Fibroblast of skin of abdomen (primary cell): ENCODE measurements at regions not wholly inside any gene's neighbourhood (a gene's known extent, or its start where the extent isn't known, plus 50 kb on each side); places are given as distances from the start of the nearest gene placed in this dataset.
"Not testable (repeated sequence)": the region's sequence is repeated elsewhere in the genome, so short reads cannot be mapped to it uniquely, and the experiment has no call there.

Source experiments
- DNase-seq: peaks from one replicate; pipeline ENCODE4 v3.0.0-alpha.2; 2013

DNA sequence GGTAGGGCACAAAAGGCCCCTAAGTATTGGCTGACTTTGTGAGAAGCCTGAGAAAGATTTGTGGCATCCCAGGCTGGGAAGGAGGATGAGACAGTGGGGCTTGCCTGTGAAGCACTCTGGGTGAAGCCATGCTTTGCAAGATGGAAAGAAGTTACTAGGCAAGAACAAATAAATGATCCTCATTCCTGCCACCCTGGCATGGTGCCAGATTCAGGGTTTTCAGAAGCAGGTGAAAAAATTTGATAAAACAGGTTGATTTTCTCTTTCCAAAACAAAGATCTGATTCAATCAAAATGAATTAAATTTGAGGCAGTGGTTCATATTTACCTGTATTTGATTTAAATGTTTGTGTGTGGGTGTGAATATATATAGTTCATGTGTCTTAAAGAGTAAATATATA lies 386.9 kb upstream of the PROX1 start:
- no peak for DNase-seq

DNA sequence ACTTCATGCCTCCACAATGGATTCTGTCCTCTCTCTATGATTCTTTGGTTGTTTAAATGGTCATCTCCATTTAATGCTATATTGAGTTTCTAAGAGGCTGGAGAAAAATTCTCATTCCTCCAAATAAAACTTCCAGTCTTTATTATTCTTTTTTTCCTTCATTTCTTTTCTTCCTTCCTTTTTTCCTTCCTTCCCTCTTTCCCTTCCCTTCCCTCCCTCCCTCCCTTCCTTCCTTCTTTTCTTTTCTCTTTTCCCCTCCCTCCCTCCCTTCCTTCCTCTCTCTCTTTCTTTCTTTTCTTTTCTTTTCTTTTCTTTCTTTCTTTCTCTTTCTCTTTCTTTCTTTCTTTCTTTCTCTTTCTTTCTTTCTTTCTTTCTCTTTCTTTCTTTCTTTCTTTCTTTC lies 386.1 kb upstream of the PROX1 start:
- DNase-seq = not testable (repeated sequence)

DNA sequence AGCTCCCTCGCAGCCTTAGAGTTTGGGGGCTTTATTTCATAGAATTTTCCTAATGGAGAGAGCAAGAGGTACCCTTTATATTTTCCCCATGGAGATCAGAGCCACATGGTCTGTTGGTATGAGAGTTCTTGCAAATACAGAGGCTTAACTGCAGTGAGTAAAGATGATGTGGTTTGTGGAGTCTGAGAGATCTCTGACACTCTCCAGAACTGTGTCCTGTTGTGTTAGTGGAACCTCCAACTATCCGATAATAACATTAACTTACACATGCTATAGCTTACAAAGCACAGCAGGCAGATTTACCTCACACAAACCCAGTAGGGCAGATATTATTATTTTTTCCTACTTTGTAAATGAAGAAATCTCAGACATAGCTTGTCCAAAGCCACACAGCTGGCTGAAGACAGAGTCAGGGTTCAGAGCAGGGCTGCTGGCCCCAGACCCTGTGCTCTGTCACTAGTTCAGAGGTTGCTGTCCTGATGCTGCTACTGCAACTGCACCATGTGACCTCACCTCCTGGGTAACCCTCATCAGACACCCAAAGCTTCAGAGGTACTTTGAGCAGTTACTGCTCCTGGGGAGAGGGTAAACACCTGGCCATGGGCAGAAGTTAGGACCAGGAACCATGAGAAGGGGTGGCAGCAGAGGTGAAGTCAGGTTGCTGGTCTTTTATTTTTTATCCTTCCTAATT lies 384.8 kb upstream of the PROX1 start:
- DNase-seq = no peak

- DNase-seq = no peak
These were observed 383.3 kb upstream of the PROX1 start for GRCh38 chr1:213604477-213604876.

DNA sequence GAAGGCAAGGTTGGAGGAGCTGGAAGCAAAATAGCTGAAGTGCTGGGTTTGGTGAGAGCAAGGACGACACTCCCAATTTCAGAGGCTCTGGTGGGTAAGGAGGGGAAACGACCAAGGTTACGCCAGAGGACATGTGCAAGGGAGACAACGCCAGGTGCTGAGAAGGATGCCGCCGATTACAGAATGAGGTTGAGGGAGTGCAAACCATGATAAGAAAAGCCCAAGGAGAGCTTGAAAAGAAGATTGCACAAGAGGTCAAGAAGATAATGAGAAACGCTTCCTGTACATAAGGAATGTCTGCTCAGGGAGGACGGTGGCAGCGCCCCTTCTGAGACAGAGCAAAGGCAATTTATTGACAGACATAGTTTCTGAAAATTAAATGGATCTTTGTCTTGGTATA lies 382.0 kb upstream of the PROX1 start:
- DNase-seq = no peak

DNA sequence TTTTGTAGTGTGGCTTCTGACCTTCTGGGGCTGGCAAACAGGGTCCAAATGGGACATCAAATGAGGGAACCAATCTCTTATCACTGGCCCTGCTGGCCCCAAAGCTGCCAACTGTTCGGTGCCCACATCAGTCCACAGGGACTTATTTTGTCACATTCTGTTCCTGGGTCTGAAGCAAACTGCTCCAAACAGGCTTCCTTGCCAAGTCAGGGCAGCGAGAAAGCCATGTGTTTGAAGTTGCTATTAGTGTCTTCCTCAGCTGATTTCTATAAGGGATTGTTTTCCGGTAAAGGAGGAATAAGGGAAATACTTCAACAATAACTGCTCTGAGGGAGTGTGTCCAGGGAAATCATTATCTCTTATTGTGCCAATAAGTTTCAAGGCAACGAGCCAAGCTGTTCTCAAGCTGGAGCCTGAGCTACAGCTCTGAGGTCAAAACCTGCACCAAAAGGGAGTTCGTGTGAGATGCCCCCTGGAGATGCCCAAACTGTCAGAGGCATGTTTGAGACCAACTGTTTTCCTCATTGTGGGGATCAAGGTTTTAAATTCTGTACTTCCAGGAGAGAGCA lies 381.4 kb upstream of the PROX1 start:
- DNase-seq = no peak

DNA sequence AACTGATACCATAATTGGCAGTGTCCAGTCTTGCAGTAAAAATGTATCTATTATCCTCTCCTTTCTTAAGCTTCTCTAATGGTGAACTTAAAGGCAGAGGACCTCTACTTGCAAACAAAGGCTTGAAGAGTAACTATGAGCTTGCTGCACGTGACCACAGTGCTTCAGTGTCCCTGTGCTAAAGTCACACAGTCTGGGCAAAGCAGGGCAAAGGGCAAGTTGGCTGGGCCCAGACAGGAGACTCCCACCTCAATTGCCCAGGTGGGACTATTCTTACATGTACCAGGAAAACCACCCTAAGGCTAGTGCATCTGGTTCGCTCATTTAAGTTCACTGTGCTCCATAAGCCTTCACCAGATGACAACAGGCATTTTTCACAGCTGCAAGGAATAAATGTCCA lies 374.2 kb upstream of the PROX1 start:
- no peak for DNase-seq

DNA sequence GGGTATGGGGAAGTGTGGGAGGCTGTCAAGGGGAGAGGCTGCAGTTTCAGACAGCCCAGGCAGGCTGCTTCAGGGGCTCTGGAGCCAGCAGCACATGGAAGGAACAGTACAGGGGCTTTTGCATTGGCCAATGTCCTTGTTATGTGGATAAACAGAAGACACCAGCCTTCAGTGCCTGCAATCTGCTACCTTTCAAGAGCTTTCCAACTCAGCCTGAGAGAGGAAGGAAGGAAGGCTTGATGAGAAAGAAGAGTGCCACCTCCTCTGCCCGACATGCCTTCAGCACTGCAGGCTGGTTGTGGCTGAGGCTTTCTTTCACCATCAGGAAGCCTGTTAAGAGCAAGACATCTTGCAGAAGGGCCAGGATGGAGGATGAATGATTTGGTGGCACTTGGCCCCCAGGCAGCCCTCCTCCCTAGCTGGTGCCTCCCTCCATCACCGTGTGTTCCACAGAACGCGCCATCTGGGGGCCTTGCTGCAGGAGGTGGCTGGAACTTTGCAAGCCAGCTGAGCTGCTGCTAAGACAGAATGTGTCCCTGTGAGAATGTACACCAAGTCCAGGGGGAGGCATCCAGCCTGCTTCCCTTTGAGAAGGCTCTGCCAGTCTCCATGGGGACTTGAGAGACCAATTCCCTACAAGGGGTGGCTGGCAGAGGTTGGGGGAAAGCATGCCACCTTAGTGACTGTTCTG lies 372.4 kb upstream of the PROX1 start:
- DNase-seq = no peak

DNA sequence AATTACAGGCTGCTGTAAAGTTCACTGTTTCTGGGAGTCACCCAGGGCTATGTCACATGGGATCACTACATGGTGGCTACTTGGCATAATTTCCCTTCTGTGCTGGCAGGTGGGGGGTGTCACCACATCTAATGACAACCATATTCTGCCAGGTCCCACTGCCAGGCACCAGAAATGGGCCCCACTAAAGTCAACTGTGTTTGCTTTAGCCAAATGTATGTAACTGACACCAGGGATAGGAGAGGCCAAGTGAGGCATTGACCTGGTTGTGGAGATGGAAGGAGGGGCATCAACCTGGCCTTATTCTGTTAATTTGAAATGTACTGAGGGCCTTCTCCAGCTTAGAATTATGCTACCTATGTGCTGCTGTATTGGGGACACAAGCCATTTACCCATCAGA lies 370.6 kb upstream of the PROX1 start:
- DNase-seq = no peak

GRCh38 chr1:213618094-213618493 lies 369.7 kb upstream of the PROX1 start:
- DNase-seq = no peak

GRCh38 chr1:213619026-213619425 lies 368.7 kb upstream of the PROX1 start:
- no peak for DNase-seq

- no peak for DNase-seq
These were observed 366.7 kb upstream of the PROX1 start for GRCh38 chr1:213621077-213621476.

DNA sequence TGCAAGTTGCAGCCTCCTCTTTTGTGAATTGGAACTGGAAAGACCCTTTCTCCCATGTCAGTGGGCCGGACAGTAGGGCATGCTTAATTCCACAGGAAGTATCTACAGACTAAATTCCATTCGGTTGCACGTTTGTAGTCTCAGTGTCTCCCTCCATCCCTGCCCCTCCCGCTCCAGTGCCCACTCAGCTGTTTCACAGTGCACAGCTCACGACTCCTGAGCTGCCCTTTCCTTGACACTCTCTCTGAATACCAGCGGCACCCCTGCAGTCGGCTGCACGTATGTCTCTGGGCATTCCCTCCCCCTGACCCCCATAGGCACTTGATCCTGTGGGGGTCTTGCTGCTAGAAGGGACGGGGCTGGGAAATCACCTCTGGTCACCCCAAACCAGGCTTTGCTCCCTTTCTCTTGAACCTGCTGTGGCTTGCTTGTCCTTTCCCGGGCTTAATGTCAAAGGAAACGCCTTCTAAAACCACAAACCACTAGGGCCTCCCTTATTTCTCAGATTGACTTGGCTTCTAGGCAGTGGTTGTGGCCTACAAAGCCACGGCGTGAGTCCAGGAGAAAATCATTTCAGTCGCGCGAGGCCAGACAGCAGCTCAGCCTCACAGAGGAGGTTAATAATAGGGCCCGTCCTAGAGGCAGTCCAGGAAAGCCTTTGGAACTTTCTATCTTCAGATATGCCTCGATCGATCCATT lies 365.3 kb upstream of the PROX1 start:
- no peak for DNase-seq

GRCh38 chr1:213623064-213623581 lies 364.6 kb upstream of the PROX1 start:
- no peak for DNase-seq

DNA sequence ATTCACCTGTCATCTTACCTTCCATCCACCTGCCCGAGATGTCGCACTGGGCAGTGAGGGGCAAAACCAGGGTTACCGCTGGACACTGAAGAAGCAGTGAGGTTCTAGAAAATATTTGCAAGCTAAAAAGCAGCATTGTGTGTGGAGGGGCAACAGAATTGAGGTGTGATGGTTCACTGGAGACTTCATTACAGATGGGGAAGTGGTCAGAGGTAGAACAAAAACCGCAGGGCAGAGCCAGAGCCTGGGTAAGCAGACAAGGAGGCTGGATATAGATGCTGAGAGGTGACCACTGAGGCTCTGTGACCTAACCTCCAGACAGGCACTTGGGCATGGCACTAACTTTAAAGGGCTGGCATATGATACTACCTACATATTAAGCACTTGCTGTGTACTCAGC lies 363.9 kb upstream of the PROX1 start:
- no peak for DNase-seq

DNA sequence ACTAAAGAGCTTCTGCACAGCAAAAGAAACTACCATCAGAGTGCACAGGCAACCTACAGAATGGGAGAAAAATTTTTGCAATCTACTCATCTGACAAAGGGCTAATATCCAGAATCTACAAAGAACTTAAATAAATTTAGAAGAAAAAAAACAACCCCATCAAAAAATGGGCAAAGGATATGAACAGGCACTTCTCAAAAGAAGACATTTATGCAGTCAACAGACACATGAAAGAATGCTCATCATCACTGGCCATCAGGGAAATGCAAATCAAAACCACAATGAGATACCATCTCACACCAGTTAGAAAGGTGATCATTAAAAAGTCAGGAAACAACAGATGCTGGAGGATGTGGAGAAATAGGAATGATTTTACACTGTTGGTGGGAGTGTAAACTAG lies 351.0 kb upstream of the PROX1 start:
- DNase-seq = not testable (repeated sequence)

DNA sequence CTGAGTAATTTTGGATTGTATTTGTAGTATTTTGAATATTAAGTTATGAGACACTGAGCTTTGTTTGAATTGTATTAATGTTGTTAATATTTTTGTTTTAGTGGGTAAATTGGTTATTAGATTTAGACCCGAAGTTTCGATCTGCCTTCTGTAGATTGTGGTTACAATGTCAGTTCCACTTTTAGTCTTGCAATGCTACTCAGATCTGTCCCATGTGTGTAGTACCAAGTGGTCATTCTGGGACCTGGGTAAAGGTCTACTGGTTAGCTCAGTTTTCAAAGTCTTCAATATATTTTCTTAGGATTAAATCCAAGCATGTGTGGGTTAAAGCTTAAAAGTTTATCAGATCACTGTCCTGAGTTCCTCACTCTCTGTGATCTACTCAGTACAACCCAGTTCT lies 346.5 kb upstream of the PROX1 start:
- DNase-seq = no peak

GRCh38 chr1:213643360-213643759 lies 344.4 kb upstream of the PROX1 start:
- DNase-seq = no peak

- no peak for DNase-seq
These were observed 339.7 kb upstream of the PROX1 start for GRCh38 chr1:213647864-213648650.

DNA sequence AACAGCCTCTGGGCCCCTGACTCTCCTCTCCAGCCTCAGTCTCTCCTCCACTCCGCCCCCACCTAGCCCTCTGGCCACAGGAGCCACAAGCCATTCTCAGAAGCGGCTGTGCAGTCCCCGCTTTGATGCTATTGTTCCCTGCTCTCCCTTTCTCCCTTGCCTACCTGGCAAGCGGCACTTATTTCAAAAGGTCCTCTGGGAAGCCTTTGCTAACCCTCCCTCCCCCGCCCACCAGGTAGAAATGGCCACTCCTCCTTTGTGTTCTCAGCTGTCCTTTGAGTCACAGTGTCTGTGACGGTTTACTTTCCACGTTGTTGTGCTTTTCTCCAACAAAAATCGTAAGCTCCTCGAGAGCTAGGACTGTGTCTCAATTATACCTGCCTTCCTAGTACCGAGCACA lies 338.4 kb upstream of the PROX1 start:
- no peak for DNase-seq

- DNase-seq = no peak
These were observed 337.2 kb upstream of the PROX1 start for GRCh38 chr1:213650603-213651002.

GRCh38 chr1:213651077-213651476 lies 336.7 kb upstream of the PROX1 start:
- DNase-seq = no peak

GRCh38 chr1:213652109-213652508 lies 335.7 kb upstream of the PROX1 start:
- DNase-seq = no peak
